A172 (cell line): ENCODE measurements at regions not wholly inside any gene's neighbourhood (a gene's known extent, or its start where the extent isn't known, plus 50 kb on each side); places are given as distances from the start of the nearest gene placed in this dataset.
"Not testable (repeated sequence)": the region's sequence is repeated elsewhere in the genome, so short reads cannot be mapped to it uniquely, and the experiment has no call there.

Experiments
- DNase-seq: peaks from one replicate; pipeline ENCODE4 v3.0.0-alpha.2; 2015; ENCODE audit warnings: low spot score

DNA sequence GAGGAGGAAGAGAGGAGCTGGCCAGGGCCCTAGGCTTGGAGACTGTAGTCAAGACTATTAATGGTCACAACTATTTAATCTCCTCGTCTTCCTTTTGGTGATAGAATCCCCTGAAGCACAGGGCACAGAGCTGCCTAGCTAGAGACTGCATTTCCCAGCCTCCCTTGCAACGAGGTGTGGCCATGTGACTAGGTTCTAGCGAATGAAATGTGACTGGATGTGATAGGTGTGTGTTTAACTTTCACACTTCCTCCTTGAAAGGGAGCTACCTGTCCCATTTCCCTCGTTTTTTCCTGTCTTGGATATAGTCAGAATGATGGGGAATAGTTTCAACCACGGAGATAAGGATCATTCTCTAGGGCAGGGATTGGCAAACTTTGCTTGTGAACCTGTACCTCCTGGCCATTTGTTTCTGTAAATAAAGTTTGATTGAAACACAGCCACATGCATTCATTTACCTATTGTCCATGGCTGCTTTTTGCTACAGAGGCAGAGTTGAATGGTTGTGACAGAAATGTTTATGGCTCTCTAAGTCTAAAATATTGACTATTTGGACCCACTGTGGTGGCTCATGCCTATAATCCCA, 313.5 kb downstream of the MIAT start:
- no peak for DNase-seq

DNA sequence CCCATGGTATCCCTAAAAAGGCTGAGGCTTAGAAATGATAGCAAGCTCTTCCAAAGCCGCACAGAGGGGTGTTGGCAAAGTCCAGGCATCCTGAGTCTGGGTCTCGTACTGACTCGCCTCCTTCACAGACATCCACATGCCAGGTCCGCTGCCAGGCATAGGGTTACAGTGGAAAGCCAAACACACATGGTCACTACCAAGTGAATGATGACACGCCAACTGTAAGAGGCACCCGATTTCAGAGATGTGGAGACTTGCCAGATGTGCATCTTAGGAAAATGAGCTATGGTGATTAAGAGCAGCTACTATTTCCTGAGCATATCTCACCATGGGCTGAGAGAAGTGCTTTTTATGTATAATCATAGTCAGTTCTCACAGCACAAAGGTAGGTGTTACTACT, 314.9 kb downstream of the MIAT start:
- DNase-seq, result no peak

DNA sequence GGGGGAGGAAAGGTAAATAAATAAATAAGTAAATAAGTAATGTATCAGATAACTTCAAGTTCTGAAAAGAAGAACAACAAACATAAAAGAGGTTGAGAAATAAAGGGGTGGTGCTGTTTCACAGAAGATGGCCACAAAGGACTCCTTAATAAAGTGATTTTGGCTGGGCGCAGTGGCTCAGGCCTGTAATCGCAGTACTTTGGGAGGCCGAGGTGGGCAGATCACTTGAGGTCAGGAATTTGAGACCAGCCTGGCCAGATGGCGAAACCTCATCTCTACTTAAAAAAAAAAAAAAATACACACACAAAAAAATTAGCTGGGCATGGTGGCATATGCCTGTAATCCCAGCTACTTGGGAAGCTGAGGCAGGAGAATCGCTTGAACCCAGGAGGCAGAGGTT, 315.5 kb downstream of the MIAT start:
- not testable (repeated sequence) for DNase-seq

DNA sequence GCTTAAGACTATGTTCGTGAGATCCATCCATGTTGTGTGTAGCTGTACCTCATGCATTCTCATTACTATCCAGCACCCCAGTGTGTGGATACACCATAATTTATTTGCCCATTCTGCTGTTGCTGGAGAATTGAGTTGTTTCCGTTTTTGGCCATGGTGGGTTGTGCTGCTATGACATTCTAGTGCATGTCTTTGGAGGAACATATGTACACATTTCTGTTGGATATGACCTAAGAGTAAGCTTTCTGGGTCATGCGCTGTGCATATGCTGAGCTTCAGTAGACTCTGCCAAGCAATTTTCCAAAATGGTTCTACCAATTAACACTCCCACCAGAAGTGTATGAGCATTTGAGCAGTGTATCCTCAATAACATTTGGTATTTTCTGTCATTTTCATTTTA, 316.6 kb downstream of the MIAT start:
- no peak for DNase-seq

DNA sequence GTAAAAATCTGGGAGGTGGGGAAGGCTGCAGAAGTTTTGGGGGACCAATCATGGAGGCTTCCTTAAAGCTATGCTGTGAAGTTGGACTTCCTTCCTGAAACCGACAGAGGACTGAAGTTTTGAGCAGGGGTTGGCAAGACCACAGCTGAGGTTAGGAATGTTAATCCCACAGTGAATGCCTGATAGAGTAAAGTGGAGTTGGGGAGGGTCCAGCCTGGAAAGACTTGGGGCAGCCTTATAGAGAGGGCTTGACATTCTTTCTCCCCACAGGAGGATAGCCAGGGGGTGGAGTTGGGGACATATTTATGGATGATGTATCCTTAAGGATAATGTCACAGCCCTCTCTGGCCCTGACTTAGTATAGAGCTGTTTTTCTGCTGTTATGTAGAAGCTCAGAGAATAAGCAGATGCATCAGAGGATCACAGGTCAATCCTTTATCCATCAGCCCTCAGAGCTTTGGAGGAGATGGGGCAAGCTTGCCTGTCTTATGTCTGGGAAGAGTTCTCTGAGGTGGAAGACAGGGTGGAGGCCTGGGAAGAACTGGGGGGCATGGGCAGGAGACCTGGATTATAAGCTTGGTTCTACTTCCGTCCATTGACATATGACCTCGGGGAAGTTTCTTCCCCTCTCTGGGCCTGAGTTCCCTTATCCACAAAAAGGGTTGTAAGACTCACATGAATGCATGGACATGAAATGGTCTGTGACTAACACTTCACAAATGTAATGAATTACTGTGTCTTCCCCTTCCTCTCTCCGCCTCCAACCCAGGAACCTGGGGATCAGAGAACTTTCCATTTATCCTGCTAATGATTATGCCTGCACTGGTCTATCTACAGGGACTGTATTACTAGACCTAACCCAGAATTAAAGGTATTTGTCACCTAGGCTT, 317.8 kb downstream of the MIAT start:
- no peak for DNase-seq

DNA sequence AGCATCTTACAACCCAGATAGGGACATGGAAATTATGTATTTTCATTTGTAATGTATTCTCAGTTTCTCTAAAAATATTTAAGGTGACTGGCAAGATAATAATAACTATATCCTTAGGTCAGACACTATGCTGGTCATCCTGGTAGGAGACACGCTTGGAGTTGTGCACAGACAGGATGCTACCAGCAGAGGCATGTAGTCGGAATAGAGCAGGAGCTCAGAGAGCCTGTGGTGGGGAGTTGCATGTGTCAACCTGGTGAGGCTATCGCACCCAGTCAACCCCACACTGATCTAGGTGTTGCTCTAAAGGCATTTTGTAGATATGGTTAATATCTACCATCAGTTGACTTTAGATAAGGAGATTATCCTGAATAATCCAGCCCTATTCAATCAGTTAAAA, 318.5 kb downstream of the MIAT start:
- no peak for DNase-seq

DNA sequence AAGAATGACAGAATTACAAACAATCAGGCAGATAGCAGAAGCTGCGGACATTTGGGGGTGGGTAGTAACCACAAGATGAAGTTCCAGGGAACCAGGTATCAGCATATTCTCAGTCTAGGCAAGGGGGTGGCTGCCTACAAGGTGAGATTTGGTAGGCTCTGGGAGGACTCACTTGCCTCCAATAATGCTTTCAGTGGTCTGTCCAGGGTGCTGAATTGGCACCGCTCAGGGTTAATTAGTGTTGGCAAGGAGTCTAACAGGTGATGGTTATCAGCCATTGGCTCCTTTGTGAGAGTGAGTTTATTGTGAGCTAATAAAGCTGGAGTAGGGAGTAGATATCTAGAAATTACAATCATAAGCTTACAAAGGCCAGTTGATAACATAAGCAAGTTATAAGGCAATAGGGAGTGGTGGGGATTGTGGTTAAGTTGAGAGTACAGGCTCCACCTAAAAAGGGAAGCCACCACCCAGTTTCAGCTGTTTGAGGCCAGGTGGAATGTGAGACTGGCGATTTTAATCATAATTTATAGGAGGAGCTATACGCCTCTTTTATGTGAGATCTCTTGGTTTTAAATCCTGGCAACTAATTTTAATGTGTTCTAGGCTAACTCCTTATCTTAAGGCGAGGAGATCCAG, 320.5 kb downstream of the MIAT start:
- DNase-seq, result no peak

DNA sequence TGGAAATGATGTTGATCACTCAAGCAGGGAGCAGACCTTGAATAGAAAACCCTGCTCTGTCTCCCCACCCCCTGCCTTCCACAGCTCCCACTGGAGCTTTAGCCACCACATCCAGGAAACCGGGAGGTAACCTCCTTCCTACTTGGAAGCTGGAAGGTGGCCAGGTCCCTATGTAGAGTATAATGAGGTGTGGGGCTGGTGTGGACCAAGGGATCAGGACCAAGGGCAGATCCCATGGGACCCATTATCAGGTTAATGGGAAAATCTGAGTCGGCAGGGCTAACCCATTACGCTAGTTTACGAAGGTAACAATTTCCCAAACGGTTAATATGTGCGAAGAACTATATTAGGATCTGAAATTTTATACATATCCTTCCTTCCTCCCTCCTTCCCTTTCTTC, 321.9 kb downstream of the MIAT start:
- DNase-seq, result no peak

DNA sequence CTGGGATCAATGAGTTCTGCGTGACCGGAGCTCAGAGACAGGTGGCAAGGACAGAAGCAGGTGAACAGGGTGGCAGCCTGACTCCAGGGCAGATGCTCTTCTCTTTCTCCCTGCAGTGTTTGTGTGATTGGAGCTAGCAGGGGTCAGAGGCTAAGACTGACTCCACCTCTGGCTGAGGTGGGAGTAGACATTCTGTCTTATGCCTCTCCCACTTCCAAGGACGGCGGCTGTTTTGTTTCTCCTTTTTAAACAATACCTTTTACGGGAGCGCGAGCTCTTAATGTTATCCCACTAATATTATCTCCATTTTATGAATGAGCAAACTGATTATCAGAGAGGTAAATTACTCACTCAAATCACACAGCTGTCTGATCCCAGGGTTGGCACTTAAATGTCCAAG, 323.7 kb downstream of the MIAT start:
- DNase-seq, result no peak

DNA sequence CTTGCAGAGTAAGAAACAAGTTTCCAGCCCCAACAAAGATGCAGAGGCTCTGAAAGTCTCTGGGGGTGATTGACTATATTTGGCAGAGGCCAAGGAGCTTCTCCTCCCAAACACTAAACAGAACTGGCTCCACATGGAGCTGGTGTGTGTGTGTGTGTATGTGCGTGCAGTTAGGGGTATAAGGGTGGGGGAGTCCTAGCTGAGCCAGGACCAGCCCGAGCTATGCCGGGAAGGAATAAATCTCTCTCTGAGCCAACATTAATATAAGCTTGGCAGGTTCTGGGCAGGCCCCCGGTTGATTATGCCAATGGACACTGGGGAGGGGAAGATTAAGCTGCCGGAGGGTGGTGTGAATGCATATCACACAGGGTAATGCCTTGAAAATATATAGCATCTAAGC, 324.2 kb downstream of the MIAT start:
- no peak for DNase-seq

DNA sequence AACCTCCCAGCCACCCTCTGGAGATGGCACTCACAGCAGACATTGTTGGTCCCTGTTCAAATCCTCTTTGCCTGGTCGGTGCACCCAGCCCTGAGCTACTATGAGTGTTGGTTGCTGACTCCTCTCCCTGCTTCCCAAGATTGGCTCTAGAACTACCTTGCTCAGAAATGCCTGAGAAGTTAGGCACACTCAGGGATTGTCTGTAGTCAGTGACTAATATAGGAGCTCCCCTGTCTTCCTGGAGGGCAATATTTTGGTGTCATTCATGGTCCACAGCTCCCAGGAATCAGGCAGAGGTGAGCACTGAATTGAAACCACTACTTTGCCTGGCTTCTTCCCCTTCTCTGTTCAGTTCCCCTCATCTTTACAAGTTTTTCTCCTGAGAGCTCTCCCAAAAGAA, 325.9 kb downstream of the MIAT start:
- DNase-seq, result no peak

DNA sequence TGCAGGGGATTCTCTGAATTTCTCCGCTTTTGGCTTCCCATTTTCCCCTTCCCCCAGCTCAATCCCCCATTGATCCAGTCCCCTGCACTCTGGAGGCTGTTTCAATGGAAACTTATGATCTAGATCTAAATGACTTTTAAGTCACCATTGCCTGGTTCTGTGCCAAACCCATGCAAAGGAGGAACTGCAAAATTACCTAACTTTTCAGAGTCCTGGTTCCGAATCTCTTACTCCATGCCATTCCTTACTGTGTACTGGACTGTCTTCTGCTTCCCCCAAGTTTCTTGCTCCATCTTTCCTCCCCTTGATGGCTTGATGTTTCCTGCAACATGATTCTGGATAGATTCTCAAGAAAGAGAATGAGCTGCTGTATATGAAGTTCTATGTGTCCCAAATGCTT, 327.8 kb downstream of the MIAT start:
- DNase-seq, result no peak

DNA sequence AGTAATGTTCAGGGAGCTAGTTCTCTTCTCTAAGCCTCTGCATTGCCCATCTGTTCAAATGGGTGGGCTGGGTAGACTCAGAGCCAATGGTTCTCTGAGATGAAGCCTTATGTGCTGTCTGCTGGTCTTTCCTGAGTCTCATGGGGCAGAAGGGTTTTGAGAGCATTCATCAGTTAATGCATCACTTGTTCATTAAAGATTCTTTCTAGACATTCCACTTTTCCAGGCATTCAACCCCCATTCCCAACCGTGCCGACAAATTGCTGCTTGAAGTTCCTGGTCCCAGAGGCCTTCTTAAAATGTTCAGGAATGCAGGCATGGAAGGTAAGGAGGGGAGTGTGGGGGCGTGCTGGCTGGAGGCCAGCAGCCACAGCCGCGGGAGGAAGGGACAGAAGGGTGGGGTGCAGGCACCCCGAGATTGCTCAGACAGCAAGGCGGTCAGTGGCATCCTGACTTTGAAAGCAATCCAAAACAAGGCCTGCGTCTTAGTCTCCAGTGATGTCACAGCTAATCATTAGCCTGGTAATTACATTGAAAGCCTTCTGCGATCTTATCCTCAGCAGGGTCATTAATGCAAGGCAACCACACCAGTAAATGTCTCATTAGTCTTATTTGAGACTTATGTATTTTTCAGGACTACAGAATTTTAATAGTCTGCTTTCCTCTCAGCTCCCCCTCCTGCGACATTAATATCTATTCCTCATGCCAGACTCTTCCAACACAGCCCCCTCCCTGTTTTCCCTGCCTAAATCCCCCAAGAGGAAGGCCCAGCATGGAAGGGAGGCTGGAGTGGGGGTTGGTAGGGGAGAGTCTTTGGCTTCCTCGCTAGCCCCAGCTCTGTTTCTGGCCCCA, 328.8 kb downstream of the MIAT start:
- DNase-seq, result no peak

DNA sequence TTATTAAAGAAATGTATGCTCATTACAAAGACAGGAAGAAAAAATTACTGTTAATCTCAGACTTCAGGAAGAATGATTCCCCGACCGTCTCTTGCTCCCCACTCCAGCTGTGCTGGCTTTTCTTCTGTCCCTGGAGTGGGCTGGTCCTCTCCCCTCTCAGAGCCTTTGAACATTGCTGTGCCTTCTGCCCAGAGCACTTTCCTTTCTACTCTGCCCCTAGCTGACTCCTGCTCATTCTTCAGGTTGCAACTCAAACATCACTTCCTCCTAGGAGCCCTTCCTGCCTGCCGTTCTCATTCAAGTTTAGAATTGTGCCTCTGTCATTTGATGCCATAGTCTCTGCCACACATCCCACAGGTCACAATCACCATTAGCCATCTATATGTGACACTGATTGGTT, 329.5 kb downstream of the MIAT start:
- no peak for DNase-seq

DNA sequence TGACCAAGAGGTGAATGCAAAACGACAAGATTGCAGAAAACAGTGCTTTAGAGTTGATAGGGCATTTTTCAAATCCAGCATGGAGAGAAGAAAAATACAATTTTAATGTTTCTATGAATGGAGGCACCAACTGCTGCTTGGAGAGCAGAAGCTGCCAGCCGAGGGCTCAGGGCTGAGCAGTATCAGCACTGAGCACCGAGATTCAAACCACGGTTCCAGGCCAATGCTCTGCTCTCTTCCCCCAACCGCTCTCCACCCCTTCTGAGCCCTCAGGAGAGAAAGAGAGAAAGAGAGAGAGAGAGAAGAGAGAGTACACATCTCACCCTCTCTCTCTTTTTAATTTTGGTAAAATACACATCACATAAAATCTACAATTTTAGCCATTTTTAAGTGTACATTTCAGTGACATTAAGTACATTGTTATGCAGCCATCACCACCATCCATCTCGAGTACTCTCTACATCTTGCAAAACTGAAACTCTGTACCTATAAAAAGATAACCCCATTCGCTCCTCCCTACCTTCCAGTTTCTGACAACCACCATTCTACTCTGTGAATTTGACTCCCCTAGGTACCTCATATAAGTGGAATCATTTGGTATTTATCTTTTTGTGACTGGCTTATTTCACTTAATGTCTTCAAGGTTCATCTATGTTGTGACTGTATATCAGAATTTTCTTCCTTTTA, 333.3 kb downstream of the MIAT start:
- no peak for DNase-seq

DNA sequence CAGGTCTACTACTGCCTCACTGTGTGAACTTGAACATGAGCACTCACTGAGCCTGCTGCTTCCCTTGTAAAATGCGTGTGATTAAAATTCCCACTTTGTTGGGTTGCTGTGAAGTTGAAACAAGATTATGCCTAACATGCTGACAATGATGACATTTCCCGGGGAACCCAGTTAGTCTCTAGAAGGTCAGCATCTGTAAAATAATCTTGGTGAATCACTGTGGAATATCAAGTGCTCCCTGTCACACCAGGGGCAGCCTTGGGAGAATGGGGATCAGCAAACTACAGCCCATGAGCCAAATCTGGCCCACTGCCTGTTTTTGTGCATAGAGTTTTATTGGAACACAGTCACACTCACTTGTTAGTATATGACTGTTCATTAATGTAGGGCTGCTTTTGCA, 335.2 kb downstream of the MIAT start:
- no peak for DNase-seq

DNA sequence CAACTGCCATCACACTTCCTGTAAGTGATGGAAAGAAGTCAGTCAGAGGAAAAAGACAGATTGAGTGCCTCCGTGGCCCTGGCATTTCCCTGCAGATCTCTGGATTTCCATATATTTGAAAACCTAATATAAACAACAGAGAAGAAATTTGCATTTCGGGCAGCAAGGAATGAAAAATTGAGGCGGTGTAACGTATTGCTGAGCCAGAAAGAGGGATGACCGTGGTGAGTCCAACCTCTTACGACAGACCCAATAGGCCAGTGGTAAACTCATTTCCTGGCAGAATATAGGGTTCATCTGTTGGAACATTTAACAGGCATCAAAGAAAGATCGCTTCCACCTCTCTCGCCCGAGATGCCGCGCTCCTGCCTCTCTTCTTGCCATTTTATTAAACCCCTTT, 336.5 kb downstream of the MIAT start:
- no peak for DNase-seq

DNA sequence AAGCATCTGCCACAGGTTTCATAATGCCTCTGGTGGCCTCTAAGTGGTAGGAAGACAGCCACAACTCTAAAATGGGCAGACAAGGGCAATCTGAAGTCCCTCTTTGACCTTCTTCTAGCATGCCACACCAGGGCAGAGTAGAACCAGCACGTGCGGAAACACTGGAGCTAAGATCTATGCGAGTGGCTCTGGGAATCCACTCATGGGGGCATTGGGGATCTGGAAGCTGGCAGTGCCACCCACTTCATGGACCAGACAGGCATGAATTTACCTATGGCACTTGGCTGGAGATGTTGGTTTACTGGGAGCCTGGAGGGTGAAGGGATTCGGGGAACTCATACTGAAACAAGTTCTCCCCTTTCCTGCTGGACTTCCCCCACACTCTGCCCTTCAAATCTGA, 337.4 kb downstream of the MIAT start:
- DNase-seq, result no peak

DNA sequence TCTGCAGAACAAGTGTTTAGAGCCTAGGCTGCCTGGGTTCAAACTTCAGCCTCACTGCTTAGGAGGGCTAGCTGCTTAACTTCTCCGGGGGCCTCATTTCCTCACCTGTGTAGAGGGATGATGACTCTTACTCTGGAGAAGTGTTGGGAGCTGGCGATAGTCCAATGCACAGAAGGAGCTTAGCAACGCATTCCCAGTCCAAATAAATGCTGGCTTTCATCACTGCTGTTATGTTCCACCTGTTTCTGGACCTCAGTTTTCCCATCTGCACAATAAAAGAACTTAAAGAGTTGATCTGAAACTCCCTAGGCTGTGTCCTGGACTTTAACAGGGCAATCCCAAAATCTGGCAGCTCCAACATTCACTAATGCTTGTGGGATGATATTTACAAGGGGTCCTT, 337.8 kb downstream of the MIAT start:
- DNase-seq, result no peak

DNA sequence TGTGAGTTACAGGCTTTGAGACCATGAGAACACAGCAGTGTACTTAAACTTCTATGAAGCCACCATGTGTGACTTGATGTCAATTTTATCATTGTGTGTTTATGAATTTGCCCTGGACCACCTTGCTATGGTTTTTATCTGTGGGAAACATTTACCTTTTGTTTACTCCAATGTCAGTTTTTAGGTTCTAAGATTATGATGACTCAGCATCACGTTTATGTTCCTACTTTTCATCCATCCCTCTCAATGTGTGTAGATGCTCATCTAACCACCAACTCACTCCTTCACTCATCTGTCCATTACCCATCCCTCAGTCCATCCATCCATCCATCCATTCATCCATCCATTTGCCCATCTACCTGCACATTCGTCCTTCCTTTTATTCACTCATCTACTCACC, 338.8 kb downstream of the MIAT start:
- DNase-seq, result no peak

DNA sequence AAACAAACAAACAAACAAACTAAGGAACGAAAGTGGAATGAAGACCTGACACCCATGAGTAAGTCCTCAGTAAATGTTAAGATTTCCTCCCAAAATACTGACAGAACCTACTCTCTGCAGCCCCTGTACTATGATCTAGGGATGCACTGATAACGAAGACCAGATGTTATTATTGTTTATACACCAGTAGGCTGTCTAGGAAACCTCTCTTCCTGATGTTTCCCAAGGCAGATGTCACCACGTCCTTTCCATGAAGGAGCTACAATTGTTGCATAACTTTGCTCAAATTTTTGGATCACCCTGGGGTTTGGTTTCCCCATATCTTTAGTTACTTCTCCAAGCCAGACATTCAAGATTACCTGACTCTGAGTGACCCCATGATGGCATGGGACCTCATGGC, 340.7 kb downstream of the MIAT start:
- DNase-seq, result no peak

DNA sequence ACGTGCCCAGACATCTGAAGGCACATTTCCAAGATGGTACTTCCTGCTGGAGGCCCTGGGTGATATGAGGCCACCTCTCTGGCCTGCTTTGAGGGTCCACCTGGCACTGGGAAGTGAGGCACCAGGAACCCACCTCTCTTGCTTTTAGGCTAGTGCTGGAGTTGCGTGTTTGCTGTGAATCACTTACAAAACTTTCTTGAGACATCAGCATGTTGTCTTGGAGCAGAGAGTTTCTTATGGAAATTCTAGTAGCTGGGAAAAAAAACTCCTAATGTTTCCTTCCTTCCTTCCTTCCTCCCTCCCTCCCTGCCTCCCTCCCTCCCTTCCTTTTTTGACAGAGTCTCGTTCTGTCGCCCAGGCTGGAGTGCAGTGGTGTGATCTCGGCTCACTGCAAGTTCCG, 341.3 kb downstream of the MIAT start:
- no peak for DNase-seq
